Tibial nerve (tissue), 4 donors: ENCODE measurements at regions not wholly inside any gene's neighbourhood (a gene's known extent, or its start where the extent isn't known, plus 50 kb on each side); places are given as distances from the start of the nearest gene placed in this dataset.

Source experiments
- EP300 ChIP-seq, 2 donors: sonication (generic); formaldehyde crosslinking; IDR thresholded peaks; one replicate each; pipeline ENCODE4 v1.6.1; 2017; ENCODE audit warnings: antibody characterized with exemption in 2 of 2, mild to moderate bottlenecking in 1 of 2
- POLR2A ChIP-seq, 2 donors: fragments of 450-650 bp; IDR thresholded peaks; one replicate each; pipeline ENCODE4 v1.6.1; 2017; ENCODE audit warnings: antibody characterized with exemption in 2 of 2, mild to moderate bottlenecking in 2 of 2, moderate library complexity in 2 of 2
- TF ChIP-seq, protein P1 (sequence below), 5 experiments: fragments of 200-600 bp in 3 of 5; fragments of 450-650 bp in 2 of 5; sonication (generic) in 3 of 5; IDR thresholded peaks; one replicate each; pipeline ENCODE4 v1.5.1; 2016 to 2019; ENCODE audit warnings: antibody characterized with exemption in 5 of 5, mild to moderate bottlenecking in 3 of 5, moderate library complexity in 2 of 5

DNA sequence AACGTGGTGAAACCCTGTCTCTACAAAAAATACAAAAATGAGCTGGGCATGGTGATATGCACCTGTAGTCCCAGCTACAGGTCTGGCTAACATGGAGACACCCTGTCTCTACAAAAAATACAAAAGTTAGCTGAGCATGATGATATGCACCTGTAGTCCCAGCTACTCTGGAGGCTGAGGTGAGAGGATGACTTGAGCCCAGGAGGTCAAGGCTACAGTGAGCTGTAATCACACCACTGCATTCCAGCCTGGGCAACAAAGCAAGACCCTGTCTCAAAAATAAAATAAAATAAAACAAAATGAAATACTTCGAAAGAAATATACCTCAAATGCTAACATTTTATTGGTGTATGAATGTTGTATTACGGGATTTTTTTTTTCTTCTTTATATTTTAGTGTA is 107.6 kb upstream of the EGLN3 start:
- TF ChIP-seq, protein P1, sequence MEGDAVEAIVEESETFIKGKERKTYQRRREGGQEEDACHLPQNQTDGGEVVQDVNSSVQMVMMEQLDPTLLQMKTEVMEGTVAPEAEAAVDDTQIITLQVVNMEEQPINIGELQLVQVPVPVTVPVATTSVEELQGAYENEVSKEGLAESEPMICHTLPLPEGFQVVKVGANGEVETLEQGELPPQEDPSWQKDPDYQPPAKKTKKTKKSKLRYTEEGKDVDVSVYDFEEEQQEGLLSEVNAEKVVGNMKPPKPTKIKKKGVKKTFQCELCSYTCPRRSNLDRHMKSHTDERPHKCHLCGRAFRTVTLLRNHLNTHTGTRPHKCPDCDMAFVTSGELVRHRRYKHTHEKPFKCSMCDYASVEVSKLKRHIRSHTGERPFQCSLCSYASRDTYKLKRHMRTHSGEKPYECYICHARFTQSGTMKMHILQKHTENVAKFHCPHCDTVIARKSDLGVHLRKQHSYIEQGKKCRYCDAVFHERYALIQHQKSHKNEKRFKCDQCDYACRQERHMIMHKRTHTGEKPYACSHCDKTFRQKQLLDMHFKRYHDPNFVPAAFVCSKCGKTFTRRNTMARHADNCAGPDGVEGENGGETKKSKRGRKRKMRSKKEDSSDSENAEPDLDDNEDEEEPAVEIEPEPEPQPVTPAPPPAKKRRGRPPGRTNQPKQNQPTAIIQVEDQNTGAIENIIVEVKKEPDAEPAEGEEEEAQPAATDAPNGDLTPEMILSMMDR (IDR thresholded peaks at IDR 0.05) = no peak
- TF ChIP-seq EP300 (IDR thresholded peaks at IDR 0.05) (no peak), POLR2A (IDR thresholded peaks at IDR 0.05) (no peak)
